HG02571 (cell line): ENCODE measurements at regions not wholly inside any gene's neighbourhood (a gene's known extent, or its start where the extent isn't known, plus 50 kb on each side); places are given as distances from the start of the nearest gene placed in this dataset.

ENCODE experiments used
- ATAC-seq: cut with Tn5 transposase; IDR thresholded peaks from one replicate; pipeline ENCODE4 v1.9.1; 2021; ENCODE audit warnings: mild to moderate bottlenecking, moderate library complexity; ENCODE audit not compliant: unreplicated experiment

DNA sequence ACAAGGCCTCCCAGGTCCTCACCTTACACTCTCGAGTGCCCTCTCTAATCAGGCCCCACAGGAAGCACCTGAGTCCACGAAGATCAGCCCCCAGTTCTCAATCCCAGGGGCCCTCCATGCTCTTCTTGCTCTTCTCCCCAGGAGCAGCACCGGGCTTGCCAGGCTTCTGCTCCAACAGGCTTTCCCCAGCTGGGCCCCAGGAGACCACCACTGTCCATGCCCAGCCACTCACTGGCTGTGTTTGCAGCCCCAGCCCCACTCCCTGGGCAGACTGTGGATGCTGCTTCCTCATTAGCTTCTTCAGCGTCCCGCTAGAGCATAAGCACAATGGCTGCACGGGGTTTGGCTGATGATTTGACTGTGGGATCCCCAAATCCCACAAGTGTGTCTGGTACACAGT, 781.9 kb downstream of the GALR1 start:
- no peak for ATAC-seq

DNA sequence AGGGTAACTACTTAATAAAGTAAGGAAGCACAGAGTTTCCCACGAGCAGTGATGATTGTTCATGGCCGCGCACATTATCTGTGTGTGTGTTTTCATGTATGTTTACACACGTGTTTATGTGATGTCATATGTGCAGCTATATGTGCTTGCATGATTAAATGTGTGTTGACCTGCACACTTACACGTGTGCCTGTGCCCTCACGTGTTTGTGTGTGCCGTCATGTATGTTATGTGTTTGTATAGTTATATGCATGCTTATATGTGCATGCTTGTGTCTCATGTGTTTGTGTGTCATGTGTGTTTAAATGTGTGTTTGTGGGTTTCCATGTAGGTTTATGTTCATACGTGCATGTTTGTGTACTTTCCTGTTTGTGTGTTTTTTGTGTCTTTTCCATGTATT, 782.3 kb downstream of the GALR1 start:
- no peak for ATAC-seq

DNA sequence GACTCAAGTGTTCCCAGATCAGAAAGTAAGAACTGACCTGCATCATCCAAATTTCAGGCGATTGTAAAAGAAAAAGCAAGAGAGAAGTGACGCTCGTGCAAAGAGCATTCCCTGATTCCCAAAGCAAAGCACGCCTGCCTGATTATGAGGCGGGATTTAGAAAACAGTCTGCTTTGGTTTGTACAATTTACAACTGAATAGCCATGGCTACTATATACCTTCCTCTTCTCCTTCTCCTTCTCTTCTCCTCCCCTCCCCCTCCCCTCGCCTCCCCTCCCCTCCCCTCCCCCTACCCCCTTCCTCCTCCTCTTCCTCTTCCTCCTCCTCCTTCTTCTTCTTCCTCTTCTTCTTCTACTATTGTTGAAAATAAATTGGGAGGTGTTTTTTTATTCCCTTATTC, 782.9 kb downstream of the GALR1 start:
- ATAC-seq, result no peak

DNA sequence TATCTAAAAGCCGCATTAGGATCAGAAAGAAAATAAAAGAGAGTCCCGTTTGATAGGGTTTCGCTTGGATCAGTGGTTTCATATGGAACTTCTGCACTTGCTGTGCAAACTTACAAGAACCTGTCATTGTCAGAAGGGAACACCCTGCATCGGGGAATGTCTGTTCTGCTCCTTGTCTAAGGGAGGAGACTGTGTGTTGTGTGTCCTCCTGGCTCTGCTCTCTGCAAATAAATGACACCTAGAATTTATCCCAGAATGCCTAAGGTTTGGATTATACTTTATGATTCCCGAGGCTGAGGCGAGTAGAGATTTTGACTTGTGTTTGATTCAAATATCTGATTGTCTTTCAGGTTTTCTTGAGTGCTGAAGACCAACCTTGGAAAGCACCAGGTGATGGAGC, 785.1 kb downstream of the GALR1 start:
- no peak for ATAC-seq

DNA sequence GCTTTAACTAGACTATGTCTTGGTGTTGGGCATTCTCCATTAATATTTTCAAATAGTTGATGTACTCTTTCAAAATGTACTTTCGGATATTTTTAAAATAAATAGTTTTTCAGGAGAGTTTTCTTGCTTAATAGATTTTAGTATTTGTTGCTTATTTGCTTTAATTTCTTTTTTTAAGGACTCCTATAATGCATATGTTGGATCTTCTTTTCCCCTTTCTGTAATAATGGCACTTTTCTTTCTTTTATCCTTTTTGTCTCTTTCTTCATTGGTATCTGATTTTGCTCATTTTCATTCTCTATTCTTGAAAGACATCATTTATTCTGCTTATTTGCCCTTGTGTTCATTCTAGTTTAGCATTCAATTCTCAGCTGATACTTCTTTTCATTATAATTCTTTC, 791.6 kb downstream of the GALR1 start:
- no peak for ATAC-seq

DNA sequence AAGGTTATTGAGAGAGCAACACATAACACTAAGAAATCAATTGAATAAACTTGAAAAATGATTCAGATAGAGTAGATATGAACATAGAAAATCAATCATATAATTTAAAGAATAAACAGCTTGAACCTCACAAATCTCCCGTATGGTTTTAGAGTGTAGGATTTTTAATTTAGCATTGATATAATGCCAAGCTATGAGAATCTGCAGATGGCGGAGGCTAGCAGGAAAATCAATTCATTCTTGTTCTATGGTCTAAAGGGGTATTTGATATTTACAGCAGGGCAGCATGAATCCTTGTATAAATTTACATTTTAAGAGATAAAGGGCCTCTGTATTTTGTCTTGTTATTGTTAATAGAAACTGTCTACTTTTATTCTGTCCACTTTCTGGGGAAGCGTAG, 797.0 kb downstream of the GALR1 start:
- no peak for ATAC-seq

DNA sequence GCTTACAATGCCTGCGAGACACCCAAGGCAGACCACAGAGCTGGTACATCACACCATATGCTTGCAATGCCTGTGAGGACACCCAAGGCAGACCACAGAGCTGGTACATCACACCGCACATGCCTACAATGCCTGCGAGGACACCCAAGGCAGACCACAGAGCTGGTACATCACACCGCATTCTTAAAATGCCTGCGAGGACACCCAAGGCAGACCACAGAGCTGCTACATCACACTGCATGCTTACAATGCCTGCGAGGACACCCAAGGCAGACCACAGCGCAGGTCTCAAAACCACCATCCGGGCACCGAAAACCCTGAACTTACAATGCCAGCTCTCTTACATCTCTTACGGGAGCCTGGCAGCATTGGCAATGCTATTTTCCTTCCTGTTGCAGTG, 799.6 kb downstream of the GALR1 start:
- ATAC-seq, result no peak

DNA sequence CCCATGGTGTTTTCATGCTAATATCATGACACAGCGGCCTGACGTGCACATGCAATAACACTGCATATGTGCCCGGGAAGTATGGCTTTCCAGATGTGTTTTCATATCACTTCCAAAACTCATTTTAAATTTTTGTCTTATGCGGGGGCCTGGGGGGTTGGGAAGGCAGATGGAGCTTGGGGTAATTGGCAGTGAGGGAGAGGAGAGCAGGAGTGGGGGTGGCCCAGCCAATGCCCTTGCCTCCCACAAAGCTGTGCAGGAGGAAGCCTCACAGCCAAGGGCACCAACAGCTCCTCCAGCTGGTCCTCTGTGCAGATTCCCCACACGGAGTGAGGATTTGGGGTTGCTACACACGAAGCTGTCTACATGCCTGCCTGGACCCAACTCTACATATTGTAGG, 805.2 kb downstream of the GALR1 start:
- no peak for ATAC-seq

DNA sequence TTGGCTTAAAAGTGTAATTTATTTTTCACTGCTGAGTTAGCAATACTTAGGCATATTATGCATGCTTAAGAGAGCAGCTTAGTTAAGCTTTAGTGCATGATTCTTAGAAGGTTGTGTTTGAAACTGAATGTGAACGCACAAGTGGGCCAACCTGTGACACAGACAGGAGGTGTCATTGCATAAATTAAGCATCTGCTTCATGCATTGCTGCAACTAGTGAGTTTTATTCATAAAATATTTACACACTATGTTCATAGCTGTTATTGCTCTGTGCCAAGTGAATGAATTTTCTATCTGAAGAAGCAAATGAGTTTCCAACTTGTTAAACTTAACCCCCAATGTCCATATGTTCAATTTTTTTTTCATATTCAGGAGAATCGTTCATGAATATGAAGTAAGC, 806.4 kb downstream of the GALR1 start:
- no peak for ATAC-seq

DNA sequence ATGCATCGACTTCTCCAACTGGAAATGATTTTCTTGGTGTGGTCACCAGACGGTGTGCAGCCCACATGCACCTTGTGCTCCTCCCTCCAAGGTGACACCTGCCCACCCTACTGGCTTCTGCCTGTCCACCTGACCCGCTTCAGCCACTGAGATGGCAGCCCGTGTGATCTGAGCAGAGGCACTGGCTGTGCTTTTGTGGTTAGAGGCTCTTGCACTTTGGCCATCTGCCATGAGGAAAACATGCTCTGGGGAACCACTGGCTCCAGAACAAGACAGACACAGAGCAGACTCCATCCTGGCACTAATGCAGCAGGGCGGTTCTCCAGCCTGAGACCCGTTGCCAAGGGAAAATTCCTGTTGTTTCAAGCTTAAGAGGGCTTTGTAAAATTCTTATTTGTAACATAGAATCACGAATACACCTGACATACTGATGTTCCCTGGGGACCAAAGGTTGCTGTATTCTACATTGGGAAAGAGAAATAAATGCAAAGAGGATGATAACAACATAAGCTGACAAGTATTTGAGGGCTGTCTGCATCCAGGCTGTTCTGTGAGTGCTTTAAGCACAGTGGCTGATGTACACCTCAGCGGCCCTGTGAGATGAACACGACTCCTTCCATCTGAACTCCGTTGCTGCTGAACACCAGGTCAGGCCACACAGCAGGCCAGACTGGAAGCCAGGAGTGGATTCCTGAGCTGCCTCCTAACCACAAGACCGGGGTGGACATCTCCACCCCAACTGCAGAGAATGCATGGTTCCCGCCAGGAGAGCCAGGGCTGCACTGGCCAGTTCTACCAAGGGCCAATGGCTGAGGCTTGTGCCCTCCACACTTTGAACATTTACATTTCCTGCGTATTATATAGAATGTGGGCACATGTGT, 820.4 kb downstream of the GALR1 start:
- no peak for ATAC-seq

DNA sequence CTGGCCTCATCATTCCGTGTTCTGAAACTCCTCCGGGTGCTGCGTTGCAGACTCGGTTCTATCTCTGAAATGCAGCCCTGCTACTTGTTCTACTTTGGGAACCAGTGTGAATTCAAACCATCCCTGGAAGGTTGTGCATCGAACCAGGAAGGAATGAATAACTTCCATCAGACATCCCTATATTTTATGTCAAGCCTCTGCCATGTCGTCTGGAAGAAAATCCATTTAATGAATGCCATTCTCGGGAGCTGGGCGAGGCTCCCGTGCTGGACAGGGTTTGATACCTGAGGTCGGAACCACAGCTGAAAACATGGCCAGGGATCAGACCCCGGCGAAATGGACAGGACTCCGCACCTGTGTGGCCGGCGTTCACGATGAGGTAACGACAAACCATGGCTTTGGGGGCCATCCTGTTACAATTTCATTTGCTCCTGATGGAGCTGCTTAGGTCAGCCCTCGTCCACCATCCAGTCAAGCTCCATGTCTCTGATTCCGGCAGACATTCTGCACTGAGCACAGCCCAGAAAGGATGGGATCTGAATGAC, 821.6 kb downstream of the GALR1 start:
- no peak for ATAC-seq

DNA sequence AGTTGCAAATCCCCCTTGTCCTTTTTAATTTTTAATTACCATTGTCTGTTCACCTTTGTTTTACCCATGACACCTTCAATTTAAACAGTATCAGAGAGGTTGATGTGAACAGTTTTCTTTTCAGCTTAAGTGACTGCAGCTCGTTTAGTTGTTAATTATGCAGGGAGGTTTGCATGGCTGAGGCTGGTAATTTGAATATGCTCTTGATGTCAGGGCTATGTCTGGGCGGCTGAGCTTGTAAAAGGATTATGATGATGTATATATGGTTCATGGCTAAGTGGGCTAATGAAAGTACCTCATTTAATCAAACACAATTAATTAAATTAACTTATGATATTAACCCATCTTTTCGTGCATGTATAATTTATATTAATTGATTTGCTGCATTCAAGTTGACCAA, 822.1 kb downstream of the GALR1 start:
- no peak for ATAC-seq

DNA sequence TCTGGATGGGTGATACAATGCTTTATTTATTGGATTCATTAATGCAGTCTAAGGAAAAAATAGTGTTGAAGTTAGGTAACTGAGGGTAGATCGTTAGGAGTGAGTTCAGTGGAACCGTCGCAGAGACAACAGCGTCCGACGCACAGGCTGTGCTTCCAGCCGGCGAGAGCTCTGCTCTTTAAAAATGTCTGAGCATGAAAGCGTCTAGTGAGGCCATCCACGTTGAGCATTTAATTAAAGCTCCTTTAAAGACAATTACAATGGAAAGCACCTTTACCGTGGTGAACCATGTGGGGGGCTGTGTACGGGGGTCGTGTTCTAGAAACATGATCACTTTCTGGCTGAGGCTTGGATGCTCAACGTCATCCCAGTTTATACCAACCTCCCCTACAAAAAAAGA, 822.7 kb downstream of the GALR1 start:
- no peak for ATAC-seq

DNA sequence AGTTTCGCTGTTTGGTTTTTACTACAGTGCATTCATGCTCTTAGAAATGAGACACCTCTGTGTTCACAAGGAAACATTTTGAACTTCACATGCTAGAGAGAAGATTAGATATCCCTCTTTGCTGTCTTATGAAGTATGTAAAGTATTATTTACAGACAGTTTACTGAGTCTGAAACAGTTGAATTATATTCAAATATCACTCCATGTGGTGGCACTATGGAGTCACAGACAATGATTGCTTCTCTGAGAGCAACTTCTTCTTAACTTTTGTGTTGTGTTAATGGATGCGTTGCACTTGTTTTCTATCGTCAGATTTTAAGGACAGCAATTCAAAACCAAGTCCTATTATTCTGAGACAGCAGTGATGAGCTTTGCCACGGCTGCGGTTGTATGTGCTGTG, 823.6 kb downstream of the GALR1 start:
- ATAC-seq, result no peak

DNA sequence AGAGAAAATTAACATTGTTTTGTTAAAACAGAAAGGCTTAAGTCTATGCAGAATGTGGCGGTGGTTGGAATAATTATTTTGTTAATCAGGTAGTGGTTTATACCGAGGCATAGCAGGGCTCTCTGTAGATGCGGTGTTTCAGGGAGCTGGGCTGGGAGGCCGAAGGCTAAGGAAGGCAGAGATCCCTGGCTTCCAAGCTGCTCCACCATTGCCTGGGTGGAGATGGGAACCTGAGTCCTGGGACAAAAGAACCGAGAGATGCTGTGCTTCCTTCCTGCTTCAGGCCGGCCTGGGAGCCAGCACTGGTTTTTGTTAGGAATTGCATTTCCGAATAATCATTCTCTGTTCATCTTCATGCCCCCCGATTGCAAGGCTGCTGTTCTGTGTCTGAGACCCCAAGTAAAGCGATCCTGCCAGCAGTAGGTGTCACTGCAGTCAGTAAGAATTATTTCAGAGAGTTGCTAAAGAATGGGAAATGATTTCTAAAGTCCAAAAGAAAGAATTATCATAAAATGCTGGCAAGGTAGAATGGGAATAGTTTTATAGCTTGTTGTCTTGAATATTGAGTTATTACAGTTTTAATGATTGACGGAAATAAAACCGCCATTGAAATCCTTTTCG, 824.9 kb downstream of the GALR1 start:
- ATAC-seq, result no peak

DNA sequence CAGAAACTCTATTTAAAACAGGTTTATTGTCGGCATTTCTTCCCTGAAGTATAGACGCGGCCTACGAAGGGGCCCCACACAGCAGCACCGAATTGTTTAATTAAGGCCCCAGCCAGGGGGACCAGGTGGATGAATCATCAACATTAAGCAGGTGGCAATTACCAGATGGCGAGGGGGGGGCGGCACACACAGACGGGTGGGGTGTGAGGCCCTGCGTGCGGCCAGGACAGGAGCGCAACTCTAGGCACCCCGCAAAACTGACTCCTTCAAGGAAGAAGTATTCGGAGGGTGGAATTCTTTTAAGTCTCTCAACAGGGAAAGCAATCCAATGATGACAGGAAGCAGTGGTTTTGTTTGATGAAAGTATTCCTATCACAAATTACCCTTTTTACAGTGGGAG, 830.4 kb downstream of the GALR1 start:
- ATAC-seq, result no peak

DNA sequence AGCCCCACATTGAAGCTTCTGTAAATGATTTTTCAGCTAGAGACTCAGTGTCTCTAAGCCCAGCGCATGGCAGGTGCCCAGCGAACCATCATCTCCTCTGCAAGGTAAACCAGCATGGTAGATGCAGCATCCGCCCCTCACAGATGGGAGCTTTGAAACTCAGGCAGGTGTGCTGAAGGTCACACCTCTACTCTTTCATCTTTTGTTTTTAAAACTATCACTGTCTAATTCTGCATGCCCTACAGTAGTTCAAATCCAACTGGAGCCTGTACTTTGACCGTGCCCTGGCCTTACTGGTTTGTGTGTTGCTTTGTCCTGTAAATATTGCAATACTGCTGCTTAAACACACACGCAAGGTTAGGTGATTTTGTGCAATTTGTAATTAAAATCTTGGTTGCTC, 831.1 kb downstream of the GALR1 start:
- ATAC-seq, result no peak

DNA sequence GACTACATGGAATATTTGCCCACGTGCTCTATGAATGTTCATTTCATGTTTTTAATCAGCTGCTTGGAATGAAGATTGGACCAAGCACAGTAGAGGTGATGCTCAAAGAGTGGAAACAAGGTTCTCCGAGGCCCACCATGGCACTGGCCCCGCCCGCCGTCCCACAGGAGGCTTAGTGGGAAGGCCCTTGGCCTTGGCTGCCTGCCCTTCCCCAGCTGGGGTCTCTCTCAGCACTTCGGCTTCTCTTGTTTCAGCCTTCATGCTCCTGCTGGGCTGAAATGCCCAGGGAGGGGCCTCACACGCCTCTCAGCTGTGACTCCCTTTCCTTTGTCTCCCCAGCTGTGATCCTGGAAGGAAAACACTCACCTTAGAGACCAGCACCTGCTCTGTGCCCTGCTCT, 833.2 kb downstream of the GALR1 start:
- no peak for ATAC-seq

DNA sequence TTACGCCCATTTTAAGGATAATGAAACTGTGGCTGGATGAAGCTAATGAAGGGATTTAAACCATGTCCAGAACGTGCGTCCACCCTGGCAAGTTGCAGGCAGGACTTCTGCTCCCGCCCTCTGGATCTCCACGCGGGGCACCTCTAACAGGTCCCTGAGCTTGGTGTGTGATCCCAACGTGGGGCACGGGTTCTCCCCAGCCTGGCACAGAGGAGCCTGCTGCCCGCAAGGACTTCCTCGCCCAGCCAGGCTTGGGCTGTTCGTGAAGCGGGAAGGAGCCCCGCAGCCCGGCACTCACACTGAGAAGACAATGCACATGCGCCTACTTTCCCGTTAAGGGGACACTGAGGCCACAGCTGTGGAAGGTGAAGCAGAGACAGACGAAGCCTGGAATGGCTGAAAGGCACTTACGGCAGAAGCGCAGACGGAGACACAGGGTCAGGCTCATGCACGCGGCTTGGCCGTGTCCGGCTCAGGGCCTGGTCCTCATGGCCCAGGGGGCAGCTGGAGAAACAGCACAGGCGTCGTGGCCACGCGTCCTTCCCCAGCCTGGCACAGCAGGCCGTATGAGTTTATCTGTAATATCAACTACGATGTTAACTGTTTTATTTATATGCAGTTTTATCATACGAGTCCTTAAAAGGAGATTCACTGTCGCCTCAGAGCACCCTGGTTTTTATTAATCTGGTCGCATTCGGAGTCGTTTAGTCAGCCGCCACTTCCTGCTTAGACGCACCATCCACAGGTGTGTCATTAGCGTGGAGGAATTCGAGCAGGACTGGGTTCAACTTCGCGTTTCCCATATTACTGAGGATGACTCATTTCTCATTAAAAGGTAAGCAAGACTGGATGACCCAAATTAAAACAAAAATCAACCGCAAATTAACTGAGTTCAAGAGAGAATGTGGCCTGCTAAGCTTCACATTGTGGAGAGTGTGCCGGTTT, 835.9 kb downstream of the GALR1 start:
- no peak for ATAC-seq

DNA sequence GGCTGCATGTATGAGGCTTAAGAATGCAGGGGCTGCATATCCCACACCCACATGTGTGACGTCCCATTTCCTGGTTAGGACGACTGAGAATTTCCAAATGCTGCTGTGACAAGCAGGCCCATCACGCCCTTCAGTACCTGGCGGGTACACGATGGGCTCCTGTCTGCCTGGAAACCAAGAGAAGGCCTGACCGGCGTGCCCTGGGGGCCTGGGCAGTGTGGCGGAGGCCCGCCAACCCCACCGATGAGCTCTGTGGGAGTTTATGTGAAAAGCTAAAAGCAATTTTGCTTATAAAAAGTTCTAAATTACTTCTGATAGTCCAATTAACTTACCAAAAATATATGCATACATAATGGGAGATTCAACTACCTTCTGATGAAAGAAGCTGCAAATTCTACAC, 837.3 kb downstream of the GALR1 start:
- no peak for ATAC-seq

DNA sequence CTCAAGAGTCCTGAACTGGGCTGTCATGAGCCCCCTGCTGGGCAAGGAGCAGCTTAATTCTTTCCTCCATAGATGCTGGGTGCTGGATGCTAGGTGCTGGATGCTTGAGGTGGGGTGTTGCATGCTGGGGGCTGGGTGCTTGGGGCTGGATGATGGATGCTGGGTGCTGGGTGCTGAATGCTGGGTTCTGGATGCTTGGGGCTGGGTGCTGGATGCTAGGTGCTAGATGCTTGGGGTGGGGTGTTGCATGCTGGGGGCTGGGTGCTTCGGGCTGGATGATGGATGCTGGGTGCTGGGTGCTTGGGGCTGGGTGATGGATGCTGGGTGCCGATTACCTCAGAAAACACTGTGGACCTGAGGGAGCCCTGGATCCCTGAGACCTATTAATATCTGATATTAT, 837.7 kb downstream of the GALR1 start:
- no peak for ATAC-seq
